ENCODE measurements at regions not wholly inside any gene's neighbourhood (a gene's known extent, or its start where the extent isn't known, plus 50 kb on each side); places are given as distances from the start of the nearest gene placed in this dataset.

DNA sequence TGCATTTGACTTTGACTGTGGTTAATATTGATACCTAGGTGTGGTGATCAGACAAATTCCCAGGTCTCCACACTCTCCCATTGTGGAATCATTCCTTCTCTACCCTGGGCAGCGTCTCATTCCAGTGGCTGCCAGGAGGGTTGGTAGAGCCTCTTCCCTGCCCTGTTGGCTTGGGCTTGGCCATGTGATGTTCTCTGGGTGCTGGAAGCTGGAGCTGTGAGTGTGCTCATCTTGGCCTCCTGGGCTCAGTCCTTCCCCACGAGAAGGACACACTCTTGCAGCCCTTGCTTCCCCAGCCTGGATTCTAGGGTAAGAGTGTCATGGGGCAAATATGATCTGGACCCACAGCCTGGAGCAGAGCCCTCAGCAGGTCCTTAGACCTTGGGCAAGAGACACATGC lies 167.2 kb upstream of the IRX4 start:
- no peak for DNase-seq

- no peak for DNase-seq
Measured at GRCh38 chr5:2048664-2049063, 165.9 kb upstream of the IRX4 start.

DNA sequence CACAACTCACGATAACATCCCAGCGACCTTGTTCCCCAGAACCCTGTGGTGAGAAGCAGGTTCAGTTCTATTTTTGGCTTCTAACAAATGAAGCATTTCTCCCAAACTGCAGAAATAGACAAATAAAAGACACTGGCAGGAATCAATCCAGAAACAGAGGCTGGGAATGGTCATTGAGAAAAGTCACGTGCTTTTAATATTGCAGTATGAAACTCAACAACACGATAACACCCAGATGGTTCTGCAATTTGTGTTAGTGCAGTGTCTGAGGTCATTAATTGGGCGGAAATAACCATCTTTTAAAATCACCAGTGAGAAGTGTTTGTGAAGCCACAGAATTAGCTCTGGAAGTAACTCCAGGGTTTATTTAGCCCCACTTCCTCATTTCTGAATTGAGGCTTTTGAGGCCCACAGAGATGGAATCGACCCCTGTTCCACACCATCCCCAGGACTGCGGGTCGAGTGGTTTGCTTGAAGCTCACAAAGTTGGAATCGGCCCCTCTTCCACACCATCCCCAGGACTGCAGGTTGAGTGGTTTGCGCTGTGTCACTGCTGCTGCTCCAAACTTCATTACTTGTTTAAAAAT lies 164.7 kb upstream of the IRX4 start:
- no peak for DNase-seq

GRCh38 chr5:2044041-2044440 lies 161.3 kb upstream of the IRX4 start:
- DNase-seq: no peak

DNA sequence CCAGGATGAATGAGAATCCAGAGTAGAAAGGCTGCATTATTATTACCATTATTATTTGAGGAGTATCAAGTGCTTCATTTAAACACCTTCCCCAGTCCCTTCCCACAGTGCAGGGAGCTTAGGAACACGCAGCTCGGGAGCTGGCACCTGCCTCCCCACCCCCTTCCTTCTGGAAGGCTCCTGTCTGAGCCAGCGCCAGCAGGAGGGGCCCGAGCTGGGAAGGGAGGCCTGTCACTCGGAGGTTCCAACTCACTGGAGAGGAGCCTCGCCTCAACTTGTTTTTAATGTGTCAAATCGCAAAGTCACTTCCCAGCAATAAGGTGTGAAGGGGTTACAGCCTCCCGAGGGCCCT lies 156.4 kb upstream of the IRX4 start:
- DNase-seq: no peak

- DNase-seq: no peak
Measured at GRCh38 chr5:2038321-2039179, 155.8 kb upstream of the IRX4 start.

GRCh38 chr5:2036885-2037284 lies 154.2 kb upstream of the IRX4 start:
- DNase-seq: no peak

DNA sequence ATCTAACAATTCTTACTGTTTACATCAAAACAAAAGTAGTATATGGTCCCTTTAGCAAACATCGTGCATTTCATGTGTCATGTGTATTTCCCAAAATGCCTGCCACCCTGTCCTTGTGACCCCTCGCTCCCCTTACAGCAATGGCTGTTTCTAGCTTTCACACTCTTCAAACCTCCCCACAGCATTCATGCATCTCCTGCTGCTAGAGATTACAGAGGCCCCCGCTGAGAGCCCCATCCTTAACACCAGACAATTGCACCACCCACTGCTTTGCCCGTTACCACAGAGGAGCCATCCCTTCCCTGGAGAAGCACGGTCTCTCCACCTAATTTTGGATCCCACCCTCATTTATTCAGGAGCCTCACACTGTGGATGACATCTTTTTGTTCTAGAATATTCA lies 149.7 kb upstream of the IRX4 start:
- no peak for DNase-seq

DNA sequence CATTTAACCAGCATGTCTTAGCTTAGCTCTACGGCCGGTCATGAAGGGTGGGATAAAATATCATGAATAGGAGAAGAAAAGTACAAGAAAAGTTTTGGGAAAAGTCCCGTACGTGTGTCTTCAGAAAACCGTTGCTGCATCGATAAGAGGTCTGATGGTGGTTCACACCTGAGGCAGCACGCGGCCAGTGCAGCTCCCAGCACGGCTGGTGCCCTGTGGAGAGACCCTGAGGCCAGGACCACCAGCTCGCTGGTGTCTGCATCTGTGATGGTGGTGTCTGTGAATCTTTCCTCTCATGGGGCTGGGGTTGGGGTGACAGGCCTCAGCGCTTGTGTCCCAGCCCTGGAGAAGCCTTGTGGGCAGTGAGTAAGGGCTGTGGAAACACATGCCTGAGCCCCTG lies 148.9 kb upstream of the IRX4 start:
- no peak for DNase-seq

- DNase-seq: no peak
Measured at GRCh38 chr5:2030131-2030530, 147.4 kb upstream of the IRX4 start.

- DNase-seq: no peak
Measured at GRCh38 chr5:2029206-2029605, 146.5 kb upstream of the IRX4 start.

- DNase-seq: no peak
Measured at GRCh38 chr5:2027790-2028189, 145.1 kb upstream of the IRX4 start.

GRCh38 chr5:2024986-2025721 lies 142.4 kb upstream of the IRX4 start:
- DNase-seq: no peak

- no peak for DNase-seq
Measured at GRCh38 chr5:2023196-2023595, 140.5 kb upstream of the IRX4 start.

DNA sequence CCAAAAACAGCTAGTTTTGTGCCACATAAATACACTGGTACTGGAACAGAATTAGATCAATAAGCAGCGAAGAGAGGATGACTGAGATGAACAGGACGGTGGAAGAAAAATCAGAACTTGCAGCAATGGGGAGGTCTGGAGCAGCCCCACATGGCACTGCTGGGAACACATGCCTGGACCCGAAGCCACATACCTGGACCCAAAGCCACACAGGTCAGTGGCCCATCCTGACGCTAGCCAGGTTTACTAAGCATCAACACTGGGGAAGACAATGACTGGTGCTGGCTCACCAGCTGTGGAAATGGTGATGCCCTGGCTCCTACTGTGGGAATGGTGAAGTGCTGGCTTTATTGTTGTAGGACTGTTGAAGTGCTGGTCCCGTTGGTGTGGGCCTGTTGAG lies 139.7 kb upstream of the IRX4 start:
- DNase-seq: no peak

GRCh38 chr5:2021484-2022176 lies 138.9 kb upstream of the IRX4 start:
- DNase-seq: no peak

DNA sequence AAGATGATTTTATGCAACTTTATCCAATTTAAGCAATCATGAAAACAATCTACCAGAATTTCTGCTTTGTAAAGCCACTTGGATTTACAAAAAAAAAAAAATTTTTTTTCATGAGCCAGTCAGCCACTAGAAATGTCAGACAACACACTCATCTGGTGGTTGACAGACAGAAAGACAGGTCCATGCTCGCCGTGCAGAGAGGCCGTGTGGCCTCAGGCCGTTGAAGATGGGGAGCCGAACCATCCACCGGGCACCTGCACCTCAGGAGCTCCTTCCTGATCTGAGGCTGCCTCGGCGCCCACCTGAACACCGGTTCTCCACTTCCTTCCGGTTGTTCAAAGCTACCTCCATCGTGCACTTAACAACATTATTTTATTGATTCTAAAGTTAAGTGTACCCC lies 138.0 kb upstream of the IRX4 start:
- DNase-seq: no peak

DNA sequence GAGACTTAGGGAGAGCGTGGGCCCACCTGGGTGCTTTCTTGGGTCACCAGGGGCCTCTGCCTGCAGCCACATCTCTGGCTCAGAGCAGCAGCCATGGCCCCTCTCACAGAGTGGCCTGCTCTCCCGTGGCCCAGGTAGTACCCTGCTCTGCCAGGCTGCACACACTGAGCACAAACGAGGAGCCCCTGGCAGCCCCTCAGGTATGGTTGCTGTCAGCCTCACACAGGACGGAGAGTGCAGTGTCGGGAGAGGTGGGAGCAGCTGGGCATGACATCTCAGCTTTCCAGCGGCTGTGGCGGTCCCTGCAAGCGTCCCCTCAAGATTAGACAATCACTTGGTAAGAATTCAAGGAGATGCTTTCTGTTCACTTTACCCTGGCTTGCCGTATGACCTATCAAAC lies 137.0 kb upstream of the IRX4 start:
- no peak for DNase-seq

DNA sequence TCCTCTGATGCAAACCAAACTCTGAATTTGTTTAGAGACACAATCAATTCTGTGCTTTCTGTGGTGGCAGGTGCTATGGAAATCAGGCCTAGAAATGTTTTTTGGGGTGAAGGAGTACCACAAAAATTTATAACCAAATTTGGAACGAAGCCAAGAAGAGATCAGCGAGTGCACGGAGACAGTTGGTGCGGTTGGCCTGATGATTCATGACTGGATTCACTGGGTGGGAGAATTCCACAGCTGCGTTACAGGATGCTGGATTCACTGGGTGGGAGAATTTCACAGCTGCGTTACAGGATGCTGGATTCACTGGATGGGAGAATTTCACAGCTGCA lies 135.6 kb upstream of the IRX4 start:
- DNase-seq: no peak

DNA sequence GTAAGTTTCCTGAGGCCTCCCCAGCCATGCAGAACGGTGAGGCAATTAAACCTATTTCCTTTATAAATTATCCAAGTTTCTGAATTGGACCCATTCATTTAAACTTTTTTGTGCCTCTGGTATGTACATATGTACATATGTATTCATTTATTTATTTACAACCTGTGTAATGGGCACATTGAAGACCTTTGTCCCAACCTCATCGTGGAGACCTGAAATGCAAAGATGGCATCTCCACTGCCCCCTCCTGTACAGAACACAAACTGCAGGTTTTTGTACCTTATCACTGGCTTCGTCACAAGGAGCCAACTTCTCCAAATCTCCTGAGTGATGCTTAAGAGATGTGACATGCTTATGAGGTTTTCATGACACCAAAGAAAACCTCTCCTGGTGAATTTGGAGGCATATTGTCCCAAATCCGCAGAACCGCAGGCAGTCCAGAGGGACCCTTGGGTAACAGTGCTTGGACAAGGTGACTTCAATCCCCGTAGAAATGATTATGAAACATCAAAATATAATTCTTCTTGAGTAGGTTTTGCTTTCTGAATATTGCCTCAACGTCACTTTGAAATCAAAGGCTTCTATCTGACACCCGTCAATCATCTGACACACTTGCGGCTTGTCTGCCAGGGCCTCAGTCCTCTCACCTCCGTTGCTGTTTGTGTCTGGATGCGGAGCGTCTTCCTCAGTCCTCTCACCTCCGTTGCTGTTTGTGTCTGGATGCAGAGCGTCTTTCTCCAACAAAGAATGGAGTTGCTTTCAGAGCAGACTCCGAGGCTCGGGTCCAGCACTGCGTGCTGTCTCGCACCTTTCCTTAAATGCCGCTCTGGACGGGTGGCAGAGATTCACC lies 135.0 kb upstream of the IRX4 start:
- DNase-seq: no peak

DNA sequence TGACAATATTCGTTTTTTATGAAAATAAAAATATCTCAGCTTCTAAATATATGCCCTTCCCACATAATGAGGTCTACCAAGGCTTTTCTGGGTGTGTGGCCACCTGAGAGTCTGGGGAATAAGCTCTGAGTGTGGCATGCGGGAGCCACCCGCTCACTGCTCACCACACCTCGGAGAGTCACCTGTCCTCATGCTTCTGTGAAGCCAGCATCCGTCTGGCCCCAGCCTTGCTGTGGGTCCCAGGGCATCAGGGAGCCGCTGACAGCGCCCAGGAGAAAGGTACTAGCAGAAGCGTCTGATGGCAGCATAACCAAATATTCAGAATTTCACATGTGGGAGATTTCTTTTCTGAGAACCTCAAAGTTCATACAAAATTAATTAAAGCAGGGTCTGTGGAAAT lies 133.2 kb upstream of the IRX4 start:
- DNase-seq: no peak

DNA sequence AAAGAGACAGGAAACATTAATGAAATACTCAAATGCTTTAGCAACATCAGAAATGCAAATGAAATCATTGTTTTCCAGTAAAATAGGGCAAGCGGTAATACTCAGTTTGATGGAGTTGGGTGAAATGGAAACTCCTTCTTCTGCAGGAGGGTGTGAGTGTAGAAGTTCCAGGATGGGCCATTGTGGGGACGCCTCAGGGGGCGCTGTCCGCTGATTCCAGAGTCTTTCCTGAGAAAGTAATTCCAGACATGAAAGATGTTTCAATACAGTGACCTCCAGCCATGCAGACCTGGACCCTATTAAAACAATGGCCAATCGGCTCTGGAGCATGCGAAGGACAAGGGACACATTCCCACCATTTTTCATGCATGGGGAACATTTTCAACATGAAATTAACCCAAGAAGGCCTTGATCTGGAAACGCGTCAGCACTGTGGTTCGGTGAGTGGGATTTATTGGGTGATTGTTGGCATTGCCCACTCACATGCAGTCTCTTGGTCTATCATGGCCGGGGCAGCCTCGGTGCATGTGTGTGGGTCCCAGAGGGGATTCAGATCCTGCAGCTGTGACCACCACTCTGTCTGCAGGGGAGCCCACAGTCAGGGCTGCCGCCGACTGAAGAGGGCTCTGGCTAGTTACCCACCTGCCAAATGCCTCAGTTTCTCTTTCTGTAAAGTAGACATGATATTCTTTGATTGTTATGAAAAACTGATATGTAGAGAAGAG lies 132.6 kb upstream of the IRX4 start:
- no peak for DNase-seq

Measured in DMS79 (cell line).